ENCODE measurements at regions not wholly inside any gene's neighbourhood (a gene's known extent, or its start where the extent isn't known, plus 50 kb on each side); places are given as distances from the start of the nearest gene placed in this dataset.
A peak's percentile ranks its signal among the peaks of the same experiment; 100 is the strongest.

DNA sequence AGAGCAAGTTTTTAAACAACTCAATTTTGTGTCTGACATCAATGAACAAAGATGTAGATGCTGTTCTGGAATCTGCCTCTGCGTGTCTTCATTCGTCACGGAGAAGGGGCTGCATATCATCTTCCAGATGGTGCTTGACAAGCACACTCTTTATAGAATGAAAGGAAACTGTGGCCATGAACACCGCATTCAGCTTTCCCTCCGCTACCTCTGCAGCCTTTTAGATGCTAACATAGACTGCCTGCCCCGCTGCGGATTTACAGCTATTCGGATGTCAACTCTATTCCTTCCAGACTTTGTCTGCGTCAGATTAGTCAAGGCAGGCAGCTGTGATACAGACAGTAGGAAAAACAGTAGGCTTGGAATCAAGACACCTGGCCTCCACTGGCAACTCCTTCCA is 232.9 kb downstream of the TJP1 start:
- no peak for ATAC-seq
- in situ Hi-C loops (cut with MboI; ENCODE audit: low sequenced_read_pairs in 4 of 4) = no loop called here
- TF ChIP-seq, protein P1, sequence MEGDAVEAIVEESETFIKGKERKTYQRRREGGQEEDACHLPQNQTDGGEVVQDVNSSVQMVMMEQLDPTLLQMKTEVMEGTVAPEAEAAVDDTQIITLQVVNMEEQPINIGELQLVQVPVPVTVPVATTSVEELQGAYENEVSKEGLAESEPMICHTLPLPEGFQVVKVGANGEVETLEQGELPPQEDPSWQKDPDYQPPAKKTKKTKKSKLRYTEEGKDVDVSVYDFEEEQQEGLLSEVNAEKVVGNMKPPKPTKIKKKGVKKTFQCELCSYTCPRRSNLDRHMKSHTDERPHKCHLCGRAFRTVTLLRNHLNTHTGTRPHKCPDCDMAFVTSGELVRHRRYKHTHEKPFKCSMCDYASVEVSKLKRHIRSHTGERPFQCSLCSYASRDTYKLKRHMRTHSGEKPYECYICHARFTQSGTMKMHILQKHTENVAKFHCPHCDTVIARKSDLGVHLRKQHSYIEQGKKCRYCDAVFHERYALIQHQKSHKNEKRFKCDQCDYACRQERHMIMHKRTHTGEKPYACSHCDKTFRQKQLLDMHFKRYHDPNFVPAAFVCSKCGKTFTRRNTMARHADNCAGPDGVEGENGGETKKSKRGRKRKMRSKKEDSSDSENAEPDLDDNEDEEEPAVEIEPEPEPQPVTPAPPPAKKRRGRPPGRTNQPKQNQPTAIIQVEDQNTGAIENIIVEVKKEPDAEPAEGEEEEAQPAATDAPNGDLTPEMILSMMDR (IDR thresholded peaks at IDR 0.05 in 4 of 5, conservative IDR thresholded peaks at IDR 0.05 in 1 of 5) = no peak
- TF ChIP-seq POLR2A (IDR thresholded peaks at IDR 0.05) = no peak
- H3K27me3 ChIP-seq = no peaks in the 10 kb centered on the region
- H3K9me3 ChIP-seq = no peaks in the 10 kb centered on the region
- H3K4me3 ChIP-seq = no peak overlapping the region
- H3K4me1 ChIP-seq = no peaks in the 10 kb centered on the region
- H3K27ac ChIP-seq = no peak overlapping the region
- no peaks in the 10 kb centered on the region for H3K36me3 ChIP-seq
- intact Hi-C loops (cut with DNase I; ENCODE audit: low total_unique reads) = no loop called here
- DNase-seq = no peak

DNA sequence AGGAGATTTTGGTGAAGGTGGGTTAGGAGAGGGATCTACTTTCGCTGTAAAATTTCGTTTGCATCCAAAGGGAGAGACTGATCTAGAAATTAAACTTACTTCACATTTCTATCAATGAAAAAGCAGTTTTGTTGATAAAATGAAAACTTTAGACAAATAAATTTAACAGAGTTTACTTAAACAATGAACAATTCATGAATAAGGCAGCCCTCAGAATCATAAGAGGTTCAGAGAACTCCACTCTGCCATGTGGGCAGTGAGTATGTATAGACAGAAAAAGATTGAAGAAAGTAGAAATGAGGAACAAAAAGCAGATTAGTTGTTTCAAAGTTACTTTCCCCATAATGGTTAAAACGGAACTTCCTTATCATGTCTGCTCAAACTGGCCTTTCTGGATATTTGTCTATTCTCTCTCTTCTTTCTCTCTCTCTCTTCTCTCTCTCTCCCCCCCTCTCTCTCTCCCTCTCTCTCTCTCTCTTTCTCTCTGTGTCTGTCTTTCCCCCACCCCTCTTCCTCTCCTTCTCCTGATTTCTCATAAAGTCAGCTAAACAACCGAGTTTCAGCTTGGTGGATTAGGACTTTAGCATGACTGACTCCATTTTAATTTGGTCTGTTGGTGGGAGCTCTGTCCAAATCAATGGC is 248.9 kb downstream of the TJP1 start:
- Histone ChIP-seq H3K4me3 (no peak overlapping the region), H3K9me3 (no peaks in the 10 kb centered on the region), H3K4me1 (no peaks in the 10 kb centered on the region), H3K27me3 (peaks cover 35 to 56% (median 44%) of the 10 kb centered on the region in 3 donors), H3K27ac (no peak overlapping the region), H3K36me3 (no peaks in the 10 kb centered on the region)
- TF ChIP-seq, protein P1 (IDR thresholded peaks at IDR 0.05 in 4 of 5, conservative IDR thresholded peaks at IDR 0.05 in 1 of 5) = no peak
- TF ChIP-seq POLR2A (IDR thresholded peaks at IDR 0.05) = no peak
- in situ Hi-C loops (cut with MboI; ENCODE audit: low sequenced_read_pairs in 4 of 4) (no loop called here), intact Hi-C loops (cut with DNase I; ENCODE audit: low total_unique reads) (no loop called here)
- DNase-seq = no peak
- no peak for ATAC-seq

DNA sequence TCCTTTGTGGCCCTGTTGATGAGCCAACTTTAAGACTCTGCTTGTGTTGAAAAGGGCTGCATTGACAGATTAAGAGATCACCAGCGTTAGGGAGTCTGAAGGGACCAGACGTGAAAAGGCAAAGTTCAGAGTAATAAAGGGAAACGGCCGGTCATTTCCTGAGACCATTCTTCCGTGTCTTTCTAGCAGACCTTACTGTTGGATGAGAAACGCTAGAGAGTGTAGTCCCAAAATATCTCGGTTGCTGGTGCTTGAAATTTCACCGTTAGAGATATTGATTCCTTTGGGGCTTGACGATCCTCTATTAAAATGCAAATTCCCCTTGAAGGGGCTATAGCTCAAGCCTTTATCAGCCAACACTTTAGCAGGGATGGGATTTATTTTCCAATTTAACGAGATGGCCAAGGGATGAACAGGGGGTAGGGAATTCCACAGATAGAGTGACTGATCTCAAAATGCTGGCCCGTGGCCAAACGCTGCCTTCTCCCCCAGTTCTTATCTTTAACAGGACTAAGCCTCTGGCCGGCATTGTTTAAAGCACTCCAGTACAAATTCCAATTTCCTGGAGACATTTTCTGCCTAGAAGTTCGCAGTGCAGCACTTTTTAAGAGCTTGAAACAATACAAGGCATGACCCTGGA is 250.4 kb downstream of the TJP1 start:
- Histone ChIP-seq H3K27ac (no peak overlapping the region), H3K36me3 (no peaks in the 10 kb centered on the region), H3K9me3 (no peaks in the 10 kb centered on the region), H3K27me3 (peaks cover 38 to 60% (median 46%) of the 10 kb centered on the region in 3 donors), H3K4me1 (no peaks in the 10 kb centered on the region), H3K4me3 (peak overlapping the region in 1 of 4 donors; percentile 40)
- DNase-seq (no peak), ATAC-seq (no peak)
- intact Hi-C loops (cut with DNase I; ENCODE audit: low total_unique reads) (no loop called here), in situ Hi-C loops (cut with MboI; ENCODE audit: low sequenced_read_pairs in 4 of 4) (no loop called here)
- no peak for TF ChIP-seq POLR2A (IDR thresholded peaks at IDR 0.05)
- TF ChIP-seq, protein P1 (IDR thresholded peaks at IDR 0.05 in 4 of 5, conservative IDR thresholded peaks at IDR 0.05 in 1 of 5) = no peak

GRCh38 chr15:29570948-29571791 is 251.1 kb downstream of the TJP1 start:
- TF ChIP-seq, protein P1 (IDR thresholded peaks at IDR 0.05 in 4 of 5, conservative IDR thresholded peaks at IDR 0.05 in 1 of 5) = no peak
- TF ChIP-seq POLR2A (IDR thresholded peaks at IDR 0.05) = no peak
- H3K27me3 ChIP-seq = peaks cover 39 to 60% (median 46%) of the 10 kb centered on the region in 3 donors
- H3K4me3 ChIP-seq = peak overlapping the region; percentile 29 to 40 (median 32)
- H3K9me3 ChIP-seq = no peaks in the 10 kb centered on the region
- H3K36me3 ChIP-seq = no peaks in the 10 kb centered on the region
- no peak for ATAC-seq
- in situ Hi-C loops (cut with MboI; ENCODE audit: low sequenced_read_pairs in 4 of 4) = no loop called here
- no peak for DNase-seq
- H3K27ac ChIP-seq = no peak overlapping the region
- H3K4me1 ChIP-seq = no peaks in the 10 kb centered on the region
- intact Hi-C loops (cut with DNase I; ENCODE audit: low total_unique reads) = no loop called here
